ENCODE measurements at regions not wholly inside any gene's neighbourhood (a gene's known extent, or its start where the extent isn't known, plus 50 kb on each side); places are given as distances from the start of the nearest gene placed in this dataset.

GRCh38 chr5:173517648-173518047, 98.8 kb downstream of the BOD1 start:
- TF ChIP-seq CTCF (IDR thresholded peaks at IDR 0.05; ENCODE audit: borderline replicate concordance, extremely low read depth, low read length, poor library complexity, severe bottlenecking) (no peak), EZH2 (IDR thresholded peaks at IDR 0.05; ENCODE audit: borderline replicate concordance, low read depth, low read length, severe bottlenecking) (no peak)
